ENCODE measurements at regions not wholly inside any gene's neighbourhood (a gene's known extent, or its start where the extent isn't known, plus 50 kb on each side); places are given as distances from the start of the nearest gene placed in this dataset.

DNA sequence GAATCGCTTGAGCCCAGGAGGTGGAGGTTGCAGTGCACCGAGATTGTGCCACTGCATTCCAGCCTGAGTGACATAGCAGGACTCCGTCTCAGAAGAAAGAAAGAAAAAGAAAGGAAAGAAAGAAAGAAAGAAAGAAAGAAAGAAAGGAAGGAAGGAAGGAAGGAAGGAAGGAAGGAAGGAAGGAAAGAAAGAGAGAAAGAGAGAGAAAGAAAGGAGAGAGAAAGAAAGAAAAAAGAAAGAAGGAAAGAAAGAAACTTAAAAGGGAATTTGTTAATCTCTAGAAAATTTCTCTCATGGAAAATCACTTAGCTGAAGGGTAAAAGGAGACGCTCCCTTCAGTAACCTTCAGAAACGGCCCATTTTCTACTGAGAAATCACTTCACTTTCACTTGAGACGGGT lies 279.5 kb upstream of the KLF6 start (continued):
- TF ChIP-seq SOX15 (CRISPR knock-in tag; IDR thresholded peaks at IDR 0.05) (no peak), GRHL2 (CRISPR knock-in tag; IDR thresholded peaks at IDR 0.05; ENCODE audit: insufficient replicate concordance, severe bottlenecking) (no peak), FOXK1 (CRISPR knock-in tag; IDR thresholded peaks at IDR 0.05) (no peak)
- TF ChIP-seq, protein P1, sequence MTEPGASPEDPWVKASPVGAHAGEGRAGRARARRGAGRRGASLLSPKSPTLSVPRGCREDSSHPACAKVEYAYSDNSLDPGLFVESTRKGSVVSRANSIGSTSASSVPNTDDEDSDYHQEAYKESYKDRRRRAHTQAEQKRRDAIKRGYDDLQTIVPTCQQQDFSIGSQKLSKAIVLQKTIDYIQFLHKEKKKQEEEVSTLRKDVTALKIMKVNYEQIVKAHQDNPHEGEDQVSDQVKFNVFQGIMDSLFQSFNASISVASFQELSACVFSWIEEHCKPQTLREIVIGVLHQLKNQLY (CRISPR knock-in tag; IDR thresholded peaks at IDR 0.05): no peak

DNA sequence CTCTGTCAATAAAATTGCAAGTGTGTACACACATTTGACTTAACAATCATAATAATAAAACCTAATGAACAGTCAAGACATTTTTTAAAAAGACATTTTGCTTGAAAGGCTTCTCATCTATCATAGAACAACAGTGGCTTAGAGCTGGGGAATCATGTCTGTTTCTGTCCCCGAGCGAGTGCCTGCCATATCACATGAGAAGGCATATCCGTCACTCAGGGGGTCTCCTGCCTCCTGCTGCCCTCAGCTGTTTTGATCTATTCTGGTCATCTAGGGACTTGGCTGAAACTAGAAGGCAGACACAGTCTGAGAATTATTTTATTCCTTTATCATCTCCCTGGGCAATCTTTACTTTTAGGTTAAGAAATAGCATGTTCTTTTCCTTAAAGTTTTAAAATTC lies 278.7 kb upstream of the KLF6 start:
- TF ChIP-seq, protein P2, sequence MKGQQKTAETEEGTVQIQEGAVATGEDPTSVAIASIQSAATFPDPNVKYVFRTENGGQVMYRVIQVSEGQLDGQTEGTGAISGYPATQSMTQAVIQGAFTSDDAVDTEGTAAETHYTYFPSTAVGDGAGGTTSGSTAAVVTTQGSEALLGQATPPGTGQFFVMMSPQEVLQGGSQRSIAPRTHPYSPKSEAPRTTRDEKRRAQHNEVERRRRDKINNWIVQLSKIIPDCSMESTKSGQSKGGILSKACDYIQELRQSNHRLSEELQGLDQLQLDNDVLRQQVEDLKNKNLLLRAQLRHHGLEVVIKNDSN (CRISPR knock-in tag; IDR thresholded peaks at IDR 0.05): no peak
- TF ChIP-seq, protein P3, sequence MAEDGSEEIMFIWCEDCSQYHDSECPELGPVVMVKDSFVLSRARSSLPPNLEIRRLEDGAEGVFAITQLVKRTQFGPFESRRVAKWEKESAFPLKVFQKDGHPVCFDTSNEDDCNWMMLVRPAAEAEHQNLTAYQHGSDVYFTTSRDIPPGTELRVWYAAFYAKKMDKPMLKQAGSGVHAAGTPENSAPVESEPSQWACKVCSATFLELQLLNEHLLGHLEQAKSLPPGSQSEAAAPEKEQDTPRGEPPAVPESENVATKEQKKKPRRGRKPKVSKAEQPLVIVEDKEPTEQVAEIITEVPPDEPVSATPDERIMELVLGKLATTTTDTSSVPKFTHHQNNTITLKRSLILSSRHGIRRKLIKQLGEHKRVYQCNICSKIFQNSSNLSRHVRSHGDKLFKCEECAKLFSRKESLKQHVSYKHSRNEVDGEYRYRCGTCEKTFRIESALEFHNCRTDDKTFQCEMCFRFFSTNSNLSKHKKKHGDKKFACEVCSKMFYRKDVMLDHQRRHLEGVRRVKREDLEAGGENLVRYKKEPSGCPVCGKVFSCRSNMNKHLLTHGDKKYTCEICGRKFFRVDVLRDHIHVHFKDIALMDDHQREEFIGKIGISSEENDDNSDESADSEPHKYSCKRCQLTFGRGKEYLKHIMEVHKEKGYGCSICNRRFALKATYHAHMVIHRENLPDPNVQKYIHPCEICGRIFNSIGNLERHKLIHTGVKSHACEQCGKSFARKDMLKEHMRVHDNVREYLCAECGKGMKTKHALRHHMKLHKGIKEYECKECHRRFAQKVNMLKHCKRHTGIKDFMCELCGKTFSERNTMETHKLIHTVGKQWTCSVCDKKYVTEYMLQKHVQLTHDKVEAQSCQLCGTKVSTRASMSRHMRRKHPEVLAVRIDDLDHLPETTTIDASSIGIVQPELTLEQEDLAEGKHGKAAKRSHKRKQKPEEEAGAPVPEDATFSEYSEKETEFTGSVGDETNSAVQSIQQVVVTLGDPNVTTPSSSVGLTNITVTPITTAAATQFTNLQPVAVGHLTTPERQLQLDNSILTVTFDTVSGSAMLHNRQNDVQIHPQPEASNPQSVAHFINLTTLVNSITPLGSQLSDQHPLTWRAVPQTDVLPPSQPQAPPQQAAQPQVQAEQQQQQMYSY (CRISPR knock-in tag; IDR thresholded peaks at IDR 0.05): no peak
- TF ChIP-seq, protein P4, sequence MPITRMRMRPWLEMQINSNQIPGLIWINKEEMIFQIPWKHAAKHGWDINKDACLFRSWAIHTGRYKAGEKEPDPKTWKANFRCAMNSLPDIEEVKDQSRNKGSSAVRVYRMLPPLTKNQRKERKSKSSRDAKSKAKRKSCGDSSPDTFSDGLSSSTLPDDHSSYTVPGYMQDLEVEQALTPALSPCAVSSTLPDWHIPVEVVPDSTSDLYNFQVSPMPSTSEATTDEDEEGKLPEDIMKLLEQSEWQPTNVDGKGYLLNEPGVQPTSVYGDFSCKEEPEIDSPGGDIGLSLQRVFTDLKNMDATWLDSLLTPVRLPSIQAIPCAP (CRISPR knock-in tag; IDR thresholded peaks at IDR 0.05): no peak
- TF ChIP-seq ZNF416 (CRISPR knock-in tag; IDR thresholded peaks at IDR 0.05) (no peak), SMAD3 (CRISPR knock-in tag; IDR thresholded peaks at IDR 0.05; ENCODE audit: borderline replicate concordance) (no peak), NFYB (CRISPR knock-in tag; conservative IDR thresholded peaks at IDR 0.05; ENCODE audit: low read depth) (no peak), FOXJ3 (CRISPR knock-in tag; IDR thresholded peaks at IDR 0.05; ENCODE audit: borderline replicate concordance) (no peak), PRRX2 (CRISPR knock-in tag; IDR thresholded peaks at IDR 0.05) (no peak), FOXK1 (CRISPR knock-in tag; IDR thresholded peaks at IDR 0.05) (no peak), NFATC4 (CRISPR knock-in tag; IDR thresholded peaks at IDR 0.05) (no peak), ZBTB21 (CRISPR knock-in tag; IDR thresholded peaks at IDR 0.05; ENCODE audit: borderline replicate concordance) (no peak)
- TF ChIP-seq, protein P5, sequence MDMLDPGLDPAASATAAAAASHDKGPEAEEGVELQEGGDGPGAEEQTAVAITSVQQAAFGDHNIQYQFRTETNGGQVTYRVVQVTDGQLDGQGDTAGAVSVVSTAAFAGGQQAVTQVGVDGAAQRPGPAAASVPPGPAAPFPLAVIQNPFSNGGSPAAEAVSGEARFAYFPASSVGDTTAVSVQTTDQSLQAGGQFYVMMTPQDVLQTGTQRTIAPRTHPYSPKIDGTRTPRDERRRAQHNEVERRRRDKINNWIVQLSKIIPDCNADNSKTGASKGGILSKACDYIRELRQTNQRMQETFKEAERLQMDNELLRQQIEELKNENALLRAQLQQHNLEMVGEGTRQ (CRISPR knock-in tag; IDR thresholded peaks at IDR 0.05): no peak
- TF ChIP-seq, protein P6, sequence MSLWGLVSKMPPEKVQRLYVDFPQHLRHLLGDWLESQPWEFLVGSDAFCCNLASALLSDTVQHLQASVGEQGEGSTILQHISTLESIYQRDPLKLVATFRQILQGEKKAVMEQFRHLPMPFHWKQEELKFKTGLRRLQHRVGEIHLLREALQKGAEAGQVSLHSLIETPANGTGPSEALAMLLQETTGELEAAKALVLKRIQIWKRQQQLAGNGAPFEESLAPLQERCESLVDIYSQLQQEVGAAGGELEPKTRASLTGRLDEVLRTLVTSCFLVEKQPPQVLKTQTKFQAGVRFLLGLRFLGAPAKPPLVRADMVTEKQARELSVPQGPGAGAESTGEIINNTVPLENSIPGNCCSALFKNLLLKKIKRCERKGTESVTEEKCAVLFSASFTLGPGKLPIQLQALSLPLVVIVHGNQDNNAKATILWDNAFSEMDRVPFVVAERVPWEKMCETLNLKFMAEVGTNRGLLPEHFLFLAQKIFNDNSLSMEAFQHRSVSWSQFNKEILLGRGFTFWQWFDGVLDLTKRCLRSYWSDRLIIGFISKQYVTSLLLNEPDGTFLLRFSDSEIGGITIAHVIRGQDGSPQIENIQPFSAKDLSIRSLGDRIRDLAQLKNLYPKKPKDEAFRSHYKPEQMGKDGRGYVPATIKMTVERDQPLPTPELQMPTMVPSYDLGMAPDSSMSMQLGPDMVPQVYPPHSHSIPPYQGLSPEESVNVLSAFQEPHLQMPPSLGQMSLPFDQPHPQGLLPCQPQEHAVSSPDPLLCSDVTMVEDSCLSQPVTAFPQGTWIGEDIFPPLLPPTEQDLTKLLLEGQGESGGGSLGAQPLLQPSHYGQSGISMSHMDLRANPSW (CRISPR knock-in tag; conservative IDR thresholded peaks at IDR 0.05; ENCODE audit: low read depth): no peak
- TF ChIP-seq, protein P7, sequence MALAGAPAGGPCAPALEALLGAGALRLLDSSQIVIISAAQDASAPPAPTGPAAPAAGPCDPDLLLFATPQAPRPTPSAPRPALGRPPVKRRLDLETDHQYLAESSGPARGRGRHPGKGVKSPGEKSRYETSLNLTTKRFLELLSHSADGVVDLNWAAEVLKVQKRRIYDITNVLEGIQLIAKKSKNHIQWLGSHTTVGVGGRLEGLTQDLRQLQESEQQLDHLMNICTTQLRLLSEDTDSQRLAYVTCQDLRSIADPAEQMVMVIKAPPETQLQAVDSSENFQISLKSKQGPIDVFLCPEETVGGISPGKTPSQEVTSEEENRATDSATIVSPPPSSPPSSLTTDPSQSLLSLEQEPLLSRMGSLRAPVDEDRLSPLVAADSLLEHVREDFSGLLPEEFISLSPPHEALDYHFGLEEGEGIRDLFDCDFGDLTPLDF (CRISPR knock-in tag; IDR thresholded peaks at IDR 0.05): no peak
- TF ChIP-seq, protein P8, sequence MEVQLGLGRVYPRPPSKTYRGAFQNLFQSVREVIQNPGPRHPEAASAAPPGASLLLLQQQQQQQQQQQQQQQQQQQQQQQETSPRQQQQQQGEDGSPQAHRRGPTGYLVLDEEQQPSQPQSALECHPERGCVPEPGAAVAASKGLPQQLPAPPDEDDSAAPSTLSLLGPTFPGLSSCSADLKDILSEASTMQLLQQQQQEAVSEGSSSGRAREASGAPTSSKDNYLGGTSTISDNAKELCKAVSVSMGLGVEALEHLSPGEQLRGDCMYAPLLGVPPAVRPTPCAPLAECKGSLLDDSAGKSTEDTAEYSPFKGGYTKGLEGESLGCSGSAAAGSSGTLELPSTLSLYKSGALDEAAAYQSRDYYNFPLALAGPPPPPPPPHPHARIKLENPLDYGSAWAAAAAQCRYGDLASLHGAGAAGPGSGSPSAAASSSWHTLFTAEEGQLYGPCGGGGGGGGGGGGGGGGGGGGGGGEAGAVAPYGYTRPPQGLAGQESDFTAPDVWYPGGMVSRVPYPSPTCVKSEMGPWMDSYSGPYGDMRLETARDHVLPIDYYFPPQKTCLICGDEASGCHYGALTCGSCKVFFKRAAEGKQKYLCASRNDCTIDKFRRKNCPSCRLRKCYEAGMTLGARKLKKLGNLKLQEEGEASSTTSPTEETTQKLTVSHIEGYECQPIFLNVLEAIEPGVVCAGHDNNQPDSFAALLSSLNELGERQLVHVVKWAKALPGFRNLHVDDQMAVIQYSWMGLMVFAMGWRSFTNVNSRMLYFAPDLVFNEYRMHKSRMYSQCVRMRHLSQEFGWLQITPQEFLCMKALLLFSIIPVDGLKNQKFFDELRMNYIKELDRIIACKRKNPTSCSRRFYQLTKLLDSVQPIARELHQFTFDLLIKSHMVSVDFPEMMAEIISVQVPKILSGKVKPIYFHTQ (CRISPR knock-in tag; IDR thresholded peaks at IDR 0.05): no peak
- TF ChIP-seq, protein P9, sequence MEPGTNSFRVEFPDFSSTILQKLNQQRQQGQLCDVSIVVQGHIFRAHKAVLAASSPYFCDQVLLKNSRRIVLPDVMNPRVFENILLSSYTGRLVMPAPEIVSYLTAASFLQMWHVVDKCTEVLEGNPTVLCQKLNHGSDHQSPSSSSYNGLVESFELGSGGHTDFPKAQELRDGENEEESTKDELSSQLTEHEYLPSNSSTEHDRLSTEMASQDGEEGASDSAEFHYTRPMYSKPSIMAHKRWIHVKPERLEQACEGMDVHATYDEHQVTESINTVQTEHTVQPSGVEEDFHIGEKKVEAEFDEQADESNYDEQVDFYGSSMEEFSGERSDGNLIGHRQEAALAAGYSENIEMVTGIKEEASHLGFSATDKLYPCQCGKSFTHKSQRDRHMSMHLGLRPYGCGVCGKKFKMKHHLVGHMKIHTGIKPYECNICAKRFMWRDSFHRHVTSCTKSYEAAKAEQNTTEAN (CRISPR knock-in tag; IDR thresholded peaks at IDR 0.05): no peak
- DNase-seq (ENCODE audit: low spot score) (no peak), ATAC-seq (no peak)
- no peak overlapping the region for H3K27ac Mint-ChIP-seq
- H3K9me3 Mint-ChIP-seq: no peaks in the 10 kb centered on the region
- H3K4me1 Mint-ChIP-seq: no peaks in the 10 kb centered on the region
- no peaks in the 10 kb centered on the region for H3K36me3 Mint-ChIP-seq
- H3K4me3 Mint-ChIP-seq: no peak overlapping the region
- no peaks in the 10 kb centered on the region for H3K27me3 Mint-ChIP-seq (ENCODE audit: low read depth)
- CTCF ChIA-PET: no interaction called here
- POLR2A ChIA-PET: no interaction called here
